B cell (primary cell): ENCODE measurements at regions not wholly inside any gene's neighbourhood (a gene's known extent, or its start where the extent isn't known, plus 50 kb on each side); places are given as distances from the start of the nearest gene placed in this dataset.

Source experiments
- ATAC-seq: fragments of 200-7000 bp; cut with Tn5 transposase; one replicate; pipeline ENCODE4 v1.10.0; 2021; ENCODE audit warnings: low read depth, mild to moderate bottlenecking, moderate number of reproducible peaks, moderate library complexity
- CTCF ChIA-PET: fragments of 350-600 bp; sonication (Branson Sonifier 250); formaldehyde crosslinking; loops from one replicate; lab custom pipeline; 2021; ENCODE audit warnings: antibody characterized with exemption, inconsistent platforms; lab: Charles Lee
- POLR2A ChIA-PET: fragments of 350-600 bp; sonication (Branson Sonifier 250); formaldehyde crosslinking; loops from one replicate; lab custom pipeline; 2021; ENCODE audit warnings: antibody characterized with exemption; lab: Charles Lee
- DNase-seq: peaks from one replicate; pipeline ENCODE4 v3.0.0; 2013
- H2AFZ ChIP-seq: 2 replicates; pipeline ENCODE4 v1.6.1; 2012; ENCODE audit warnings: mild to moderate bottlenecking, low read depth, low read length; ENCODE audit not compliant: insufficient read depth, poor library complexity, severe bottlenecking
- H3K27ac ChIP-seq, 2 donors: 1 replicate in 1 of 2; 2 replicates in 1 of 2; pipeline ENCODE4 v1.5.1; 2012 to 2013; ENCODE audit warnings: low read length in 2 of 2, mild to moderate bottlenecking in 2 of 2, moderate library complexity in 1 of 2
- H3K27me3 ChIP-seq, 4 experiments: fragments of 200-600 bp in 1 of 4; sonication (generic) in 1 of 4; replicated peaks in 1 of 4; 1 replicate in 2 of 4; 2 replicates in 2 of 4; pipeline versions ENCODE4 v1.6.1 to v1.7.0; 2013 to 2016; ENCODE audit warnings: low read length in 3 of 4, mild to moderate bottlenecking in 2 of 4, mixed read lengths in 1 of 4, moderate library complexity in 1 of 4; ENCODE audit not compliant: insufficient read depth in 4 of 4, control insufficient read depth in 3 of 4; ENCODE audit errors: control extremely low read depth in 1 of 4
- H3K36me3 ChIP-seq, 2 experiments: replicated peaks in 1 of 2; 1 replicate in 1 of 2; 2 replicates in 1 of 2; pipeline versions ENCODE4 v1.6.1 to v1.7.1; 2013; ENCODE audit warnings: low read length in 1 of 2; ENCODE audit not compliant: insufficient read depth in 2 of 2, control insufficient read depth in 1 of 2; ENCODE audit errors: control extremely low read depth in 1 of 2, extremely low read depth in 1 of 2
- H3K4me1 ChIP-seq, 2 donors: fragments of 200-600 bp in 1 of 2; sonication (generic) in 1 of 2; 1 replicate in 1 of 2; 2 replicates in 1 of 2; pipeline versions ENCODE4 v1.5.1 to v1.6.1; 2013 to 2017; ENCODE audit warnings: low read length in 2 of 2; ENCODE audit not compliant: control insufficient read depth in 2 of 2, insufficient read depth in 2 of 2
- H3K4me2 ChIP-seq: replicated peaks from 2 replicates; pipeline ENCODE3; 2012; ENCODE audit warnings: mild to moderate bottlenecking, low read depth, low read length; ENCODE audit not compliant: poor library complexity, severe bottlenecking
- H3K4me3 ChIP-seq, 5 experiments: fragments of 200-600 bp in 1 of 5; sonication (generic) in 1 of 5; 1 replicate in 3 of 5; 2 replicates in 2 of 5; pipeline versions ENCODE4 v1.5.1 to v1.7.0; 2011 to 2016; ENCODE audit warnings: low read length in 4 of 5, mild to moderate bottlenecking in 4 of 5, low read depth in 2 of 5, control low read depth in 1 of 5, moderate library complexity in 1 of 5; ENCODE audit not compliant: insufficient read depth in 1 of 5; ENCODE audit errors: control extremely low read depth in 1 of 5, extremely low read depth in 1 of 5
- H3K79me2 ChIP-seq: fragments of 200-600 bp; sonication (generic); one replicate; pipeline ENCODE4 v1.6.0; 2016; ENCODE audit warnings: low read length; ENCODE audit not compliant: control insufficient read depth, insufficient read depth
- H3K9ac ChIP-seq: fragments of 200-600 bp; sonication (generic); 2 replicates; pipeline ENCODE4 v1.6.1; 2017; ENCODE audit warnings: mild to moderate bottlenecking, low read length, moderate library complexity
- H3K9me3 ChIP-seq, 3 donors: one replicate each; pipeline versions ENCODE4 v1.6.1 to v1.7.1; 2013; ENCODE audit warnings: low read length in 2 of 3; ENCODE audit not compliant: control insufficient read depth in 2 of 3, insufficient read depth in 1 of 3; ENCODE audit errors: control extremely low read depth in 1 of 3
- H4K20me1 ChIP-seq: 2 replicates; pipeline ENCODE4 v1.6.0; 2012; ENCODE audit warnings: mild to moderate bottlenecking, low read length; ENCODE audit not compliant: insufficient read depth, control insufficient read depth, poor library complexity, severe bottlenecking
- H3K27ac Mint-ChIP-seq: one replicate; pipeline ENCODE4 v1.8.0; 2021; ENCODE audit warnings: mixed read lengths
- H3K27me3 Mint-ChIP-seq: one replicate; pipeline ENCODE4 v1.8.0; 2021; ENCODE audit warnings: mixed read lengths
- H3K4me1 Mint-ChIP-seq: one replicate; pipeline ENCODE4 v1.8.0; 2021; ENCODE audit warnings: mixed read lengths
- H3K4me3 Mint-ChIP-seq: one replicate; pipeline ENCODE4 v1.8.0; 2021; ENCODE audit warnings: mixed read lengths
- H3K9me3 Mint-ChIP-seq: one replicate; pipeline ENCODE4 v1.8.0; 2022; ENCODE audit warnings: mixed read lengths; ENCODE audit not compliant: insufficient read depth
- EZH2 ChIP-seq: IDR thresholded peaks from 2 replicates; pipeline ENCODE4 v1.6.1; 2012; ENCODE audit warnings: borderline replicate concordance, low read depth, mild to moderate bottlenecking, moderate library complexity, low read length; ENCODE audit not compliant: insufficient read depth, poor library complexity, severe bottlenecking
- WGBS: methylation state at CpG from one replicate; pipeline ENCODE4 v1.1.5; 2013; ENCODE audit warnings: missing lambda C conversion rate; ENCODE audit not compliant: insufficient coverage; 5-methylcytosine and 5-hydroxymethylcytosine counted together
- intact Hi-C: fragments of 100-400 bp; cut with micrococcal nuclease; formaldehyde crosslinking; loops from one replicate; pipeline ENCODE4 v1.10.0; 2022
- TF ChIP-seq, protein P1 (sequence below): fragments of 200-600 bp; IDR thresholded peaks from one replicate; pipeline ENCODE4 v1.8.0; 2022; ENCODE audit warnings: antibody characterized with exemption, mild to moderate bottlenecking

DNA sequence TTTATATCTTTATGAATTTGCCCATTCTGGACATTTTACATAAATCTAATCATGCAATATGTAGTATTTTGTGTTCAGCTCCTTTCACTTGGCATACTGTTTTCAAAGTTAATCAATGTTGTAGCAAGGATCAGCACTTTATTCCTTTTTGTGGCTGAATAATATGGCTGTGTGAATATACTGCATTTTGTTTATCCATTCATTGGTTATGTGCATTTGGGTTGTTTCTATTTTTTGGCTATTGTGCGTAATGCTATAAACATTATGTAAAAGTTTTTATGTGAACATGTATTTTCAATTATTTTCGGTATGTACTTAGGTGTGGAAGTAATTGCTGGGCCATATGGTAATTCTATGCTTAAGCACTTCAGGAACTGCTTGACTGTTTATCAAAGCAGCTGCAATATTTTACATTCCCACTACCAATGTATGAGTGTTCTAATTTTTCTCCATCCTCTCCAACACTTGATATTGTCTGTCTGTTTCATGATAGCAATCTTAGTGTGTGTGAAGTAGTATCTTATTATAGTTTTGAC lies 101.3 kb upstream of the P2RY1 start:
- Histone ChIP-seq H3K27me3 (no peaks in the 10 kb centered on the region), H3K79me2 (no peaks in the 10 kb centered on the region), H3K36me3 (no peaks in the 10 kb centered on the region), H3K4me3 (no peak overlapping the region), H3K4me1 (no peaks in the 10 kb centered on the region), H2AFZ (no peak overlapping the region), H3K9me3 (no peaks in the 10 kb centered on the region), H3K27ac (no peak overlapping the region), H3K4me2 (no peak overlapping the region), H4K20me1 (no peaks in the 10 kb centered on the region), H3K9ac (no peak overlapping the region)
- no peak for TF ChIP-seq EZH2
- TF ChIP-seq, protein P1, sequence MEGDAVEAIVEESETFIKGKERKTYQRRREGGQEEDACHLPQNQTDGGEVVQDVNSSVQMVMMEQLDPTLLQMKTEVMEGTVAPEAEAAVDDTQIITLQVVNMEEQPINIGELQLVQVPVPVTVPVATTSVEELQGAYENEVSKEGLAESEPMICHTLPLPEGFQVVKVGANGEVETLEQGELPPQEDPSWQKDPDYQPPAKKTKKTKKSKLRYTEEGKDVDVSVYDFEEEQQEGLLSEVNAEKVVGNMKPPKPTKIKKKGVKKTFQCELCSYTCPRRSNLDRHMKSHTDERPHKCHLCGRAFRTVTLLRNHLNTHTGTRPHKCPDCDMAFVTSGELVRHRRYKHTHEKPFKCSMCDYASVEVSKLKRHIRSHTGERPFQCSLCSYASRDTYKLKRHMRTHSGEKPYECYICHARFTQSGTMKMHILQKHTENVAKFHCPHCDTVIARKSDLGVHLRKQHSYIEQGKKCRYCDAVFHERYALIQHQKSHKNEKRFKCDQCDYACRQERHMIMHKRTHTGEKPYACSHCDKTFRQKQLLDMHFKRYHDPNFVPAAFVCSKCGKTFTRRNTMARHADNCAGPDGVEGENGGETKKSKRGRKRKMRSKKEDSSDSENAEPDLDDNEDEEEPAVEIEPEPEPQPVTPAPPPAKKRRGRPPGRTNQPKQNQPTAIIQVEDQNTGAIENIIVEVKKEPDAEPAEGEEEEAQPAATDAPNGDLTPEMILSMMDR: no peak
- no peaks in the 10 kb centered on the region for H3K9me3 Mint-ChIP-seq
- ChIA-PET POLR2A (no interaction called here), CTCF (no interaction called here)
- ATAC-seq (no peak), DNase-seq (no peak)
- intact Hi-C loops: no loop called here
- H3K27me3 Mint-ChIP-seq: peaks cover 5% of the 10 kb centered on the region
- H3K4me1 Mint-ChIP-seq: no peaks in the 10 kb centered on the region
- no peak overlapping the region for H3K4me3 Mint-ChIP-seq
- WGBS: no CpG with 5 or more reads among the region's 2 CpGs
- no peak overlapping the region for H3K27ac Mint-ChIP-seq

DNA sequence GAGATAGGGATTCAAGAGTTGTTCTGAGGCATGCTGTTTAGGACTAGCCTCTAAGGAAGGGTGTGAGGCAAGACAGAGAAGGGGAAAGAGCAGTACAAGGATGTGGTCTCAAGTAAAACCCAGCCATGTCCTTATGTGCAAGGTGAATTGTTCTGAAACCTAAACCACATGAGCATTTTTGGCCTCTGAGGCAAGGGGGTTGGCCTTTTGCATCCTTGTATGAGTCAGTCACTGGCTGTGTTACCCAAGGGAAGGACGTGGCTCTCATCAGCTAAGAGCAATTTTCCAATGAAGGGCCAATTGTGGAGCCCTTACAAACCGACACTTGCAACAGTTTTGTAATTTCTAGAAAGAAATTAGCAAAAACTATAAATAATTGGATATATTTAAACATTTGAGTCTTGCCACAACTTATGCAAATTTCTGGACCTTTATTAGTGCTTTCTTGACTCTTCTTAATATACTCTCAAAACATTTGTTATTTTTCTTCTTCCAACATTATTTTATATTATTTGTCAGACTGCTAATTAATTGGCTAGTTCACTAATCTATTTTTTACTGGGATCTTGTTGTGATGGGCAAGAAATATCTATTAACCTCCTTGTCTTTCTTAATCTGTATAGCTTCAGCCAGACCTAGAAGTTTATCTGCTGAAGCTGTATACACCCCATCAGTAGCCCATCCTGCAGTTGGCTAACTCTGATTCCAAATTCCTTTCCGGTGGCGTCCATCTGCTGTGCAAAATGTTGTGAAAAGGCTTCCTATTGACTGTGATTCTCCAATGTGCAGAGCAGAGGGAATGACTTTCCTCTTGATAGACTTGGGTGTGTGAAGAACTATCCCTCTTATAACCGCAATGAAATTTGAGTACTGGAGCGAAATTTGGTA lies 97.7 kb upstream of the P2RY1 start:
- Histone ChIP-seq H3K9me3 (no peaks in the 10 kb centered on the region), H3K36me3 (no peaks in the 10 kb centered on the region), H3K27ac (no peak overlapping the region), H3K79me2 (no peaks in the 10 kb centered on the region), H3K4me2 (no peak overlapping the region), H3K4me3 (no peak overlapping the region), H3K9ac (no peak overlapping the region), H3K27me3 (no peaks in the 10 kb centered on the region), H4K20me1 (no peaks in the 10 kb centered on the region), H2AFZ (no peak overlapping the region), H3K4me1 (no peaks in the 10 kb centered on the region)
- H3K27me3 Mint-ChIP-seq: peaks cover 5% of the 10 kb centered on the region
- no peak overlapping the region for H3K4me3 Mint-ChIP-seq
- DNase-seq: no peak
- POLR2A ChIA-PET: no interaction called here
- no peak overlapping the region for H3K27ac Mint-ChIP-seq
- no peak for ATAC-seq
- TF ChIP-seq EZH2: no peak
- TF ChIP-seq, protein P1: no peak
- intact Hi-C loops: no loop called here
- no peaks in the 10 kb centered on the region for H3K4me1 Mint-ChIP-seq
- 68% methylated on average over 3 of the region's 6 CpGs for WGBS
- no peaks in the 10 kb centered on the region for H3K9me3 Mint-ChIP-seq
- CTCF ChIA-PET: no interaction called here
